DOHH2 (cell line): ENCODE measurements at regions not wholly inside any gene's neighbourhood (a gene's known extent, or its start where the extent isn't known, plus 50 kb on each side); places are given as distances from the start of the nearest gene placed in this dataset.

ENCODE experiments used
- H3F3A ChIP-seq: fragments of 200-600 bp; sonication (generic), shearing (Covaris generic); 2 replicates; pipeline ENCODE4 v1.6.0; 2016; ENCODE audit warnings: antibody characterized with exemption, mild to moderate bottlenecking; ENCODE audit not compliant: control insufficient read depth, insufficient read depth
- H3K27ac ChIP-seq: fragments of 200-600 bp; sonication (generic); 2 replicates; pipeline ENCODE4 v1.5.1; 2014; ENCODE audit warnings: low read depth, mild to moderate bottlenecking, low read length, moderate library complexity
- H3K27me3 ChIP-seq: fragments of 200-600 bp; sonication (generic); 2 replicates; pipeline ENCODE4 v1.6.1; 2014; ENCODE audit warnings: mild to moderate bottlenecking, low read length, mixed read lengths; ENCODE audit not compliant: control insufficient read depth
- H3K36me3 ChIP-seq: fragments of 200-600 bp; sonication (generic); 2 replicates; pipeline ENCODE4 v1.6.1; 2014; ENCODE audit warnings: mild to moderate bottlenecking, low read length, moderate library complexity, mixed read lengths; ENCODE audit not compliant: control insufficient read depth
- H3K4me1 ChIP-seq: fragments of 200-600 bp; sonication (generic); 2 replicates; pipeline ENCODE4 v1.6.1; 2014; ENCODE audit warnings: mild to moderate bottlenecking, low read length, mixed read lengths; ENCODE audit not compliant: control insufficient read depth
- H3K4me2 ChIP-seq: fragments of 200-600 bp; sonication (generic); 2 replicates; pipeline ENCODE4 v1.6.0; 2014; ENCODE audit warnings: mild to moderate bottlenecking, low read length, moderate library complexity
- H3K4me3 ChIP-seq: fragments of 200-600 bp; sonication (generic); 2 replicates; pipeline ENCODE4 v1.5.1; 2014; ENCODE audit warnings: mild to moderate bottlenecking, low read length, mixed read lengths
- H3K79me2 ChIP-seq: fragments of 200-600 bp; sonication (generic); 2 replicates; pipeline ENCODE4 v1.6.1; 2014; ENCODE audit warnings: mild to moderate bottlenecking, low read length, mixed read lengths; ENCODE audit not compliant: control insufficient read depth
- H3K9me2 ChIP-seq: fragments of 200-600 bp; sonication (generic); replicated peaks from 2 replicates; pipeline ENCODE4 v1.6.1; 2014; ENCODE audit warnings: mild to moderate bottlenecking, low read length, mixed read lengths; ENCODE audit not compliant: control insufficient read depth
- H3K9me3 ChIP-seq: fragments of 200-600 bp; sonication (generic); 2 replicates; pipeline ENCODE4 v1.6.1; 2014; ENCODE audit warnings: antibody characterized with exemption, low read length, mixed read lengths; ENCODE audit not compliant: control insufficient read depth, insufficient read depth
- H4K20me1 ChIP-seq: fragments of 200-600 bp; sonication (generic); 2 replicates; pipeline ENCODE4 v1.6.0; 2014; ENCODE audit warnings: low read depth, mild to moderate bottlenecking, antibody characterized with exemption, low read length, moderate library complexity; ENCODE audit not compliant: control insufficient read depth, insufficient read depth
- CTCF ChIP-seq: fragments of 200-600 bp; sonication (generic); IDR thresholded peaks from one replicate; pipeline ENCODE4 v1.5.1; 2014; ENCODE audit warnings: antibody characterized with exemption, mild to moderate bottlenecking, low read depth, low read length; ENCODE audit not compliant: poor library complexity, severe bottlenecking
- EZH2phosphoT487 ChIP-seq: fragments of 200-600 bp; sonication (generic); IDR thresholded peaks from 2 replicates; pipeline ENCODE4 v1.6.1; 2017; ENCODE audit warnings: borderline replicate concordance, mild to moderate bottlenecking, antibody characterized with exemption, low read length, moderate library complexity, mixed read lengths

GRCh38 chr1:189311915-189312314 lies 1165.7 kb downstream of the BRINP3 start:
- H3K27ac ChIP-seq, result no peak overlapping the region
- no peaks in the 10 kb centered on the region for H3K79me2 ChIP-seq
- no peaks in the 10 kb centered on the region for H3F3A ChIP-seq
- no peaks in the 10 kb centered on the region for H3K27me3 ChIP-seq
- no peak overlapping the region for H3K4me3 ChIP-seq
- H4K20me1 ChIP-seq, result no peaks in the 10 kb centered on the region
- no peak overlapping the region for H3K4me2 ChIP-seq
- TF ChIP-seq CTCF (no peak), EZH2phosphoT487 (no peak)
- no peaks in the 10 kb centered on the region for H3K9me3 ChIP-seq
- no peaks in the 10 kb centered on the region for H3K4me1 ChIP-seq
- no peaks in the 10 kb centered on the region for H3K36me3 ChIP-seq
- H3K9me2 ChIP-seq, result no peaks in the 10 kb centered on the region

GRCh38 chr1:189312499-189312898 lies 1165.2 kb downstream of the BRINP3 start:
- Histone ChIP-seq H3K27ac (no peak overlapping the region), H3K36me3 (no peaks in the 10 kb centered on the region), H3K79me2 (no peaks in the 10 kb centered on the region), H3K9me3 (no peaks in the 10 kb centered on the region), H3K9me2 (no peaks in the 10 kb centered on the region), H3F3A (no peaks in the 10 kb centered on the region), H4K20me1 (no peaks in the 10 kb centered on the region), H3K27me3 (no peaks in the 10 kb centered on the region), H3K4me3 (no peak overlapping the region), H3K4me2 (no peak overlapping the region), H3K4me1 (no peaks in the 10 kb centered on the region)
- no peak for TF ChIP-seq EZH2phosphoT487
- TF ChIP-seq CTCF, result no peak

DNA sequence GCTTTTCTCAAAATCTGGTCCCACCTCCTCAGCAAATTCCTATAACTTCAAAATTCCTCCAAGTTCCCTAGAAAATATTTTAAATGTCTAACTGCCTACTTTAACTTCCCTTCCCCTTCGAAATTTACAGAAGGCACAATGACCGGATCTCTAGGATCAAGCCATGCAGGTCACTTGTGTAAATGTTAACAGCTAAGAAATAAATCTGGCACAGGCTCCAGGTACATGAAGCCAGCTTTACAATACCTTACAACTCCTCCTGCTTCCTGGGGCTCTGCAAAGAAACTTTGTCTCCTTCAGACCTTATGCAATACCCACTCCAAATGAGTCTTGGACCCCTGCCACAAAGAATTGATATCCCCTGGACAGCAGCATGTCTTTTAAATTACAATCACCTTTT lies 1164.2 kb downstream of the BRINP3 start:
- no peaks in the 10 kb centered on the region for H3K4me1 ChIP-seq
- no peak overlapping the region for H3K4me3 ChIP-seq
- H4K20me1 ChIP-seq, result no peaks in the 10 kb centered on the region
- no peaks in the 10 kb centered on the region for H3K9me2 ChIP-seq
- no peak overlapping the region for H3K4me2 ChIP-seq
- H3K27me3 ChIP-seq, result no peaks in the 10 kb centered on the region
- H3K36me3 ChIP-seq, result no peaks in the 10 kb centered on the region
- H3K79me2 ChIP-seq, result no peaks in the 10 kb centered on the region
- H3F3A ChIP-seq, result no peaks in the 10 kb centered on the region
- TF ChIP-seq CTCF, result no peak
- TF ChIP-seq EZH2phosphoT487, result no peak
- H3K9me3 ChIP-seq, result no peaks in the 10 kb centered on the region
- no peak overlapping the region for H3K27ac ChIP-seq
